NCI-H69 (cell line): ENCODE measurements at regions not wholly inside any gene's neighbourhood (a gene's known extent, or its start where the extent isn't known, plus 50 kb on each side); places are given as distances from the start of the nearest gene placed in this dataset.

Experiments used
- DNase-seq: peaks from one replicate; lab custom pipeline; 2025; lab: John Stamatoyannopoulos, UW

DNA sequence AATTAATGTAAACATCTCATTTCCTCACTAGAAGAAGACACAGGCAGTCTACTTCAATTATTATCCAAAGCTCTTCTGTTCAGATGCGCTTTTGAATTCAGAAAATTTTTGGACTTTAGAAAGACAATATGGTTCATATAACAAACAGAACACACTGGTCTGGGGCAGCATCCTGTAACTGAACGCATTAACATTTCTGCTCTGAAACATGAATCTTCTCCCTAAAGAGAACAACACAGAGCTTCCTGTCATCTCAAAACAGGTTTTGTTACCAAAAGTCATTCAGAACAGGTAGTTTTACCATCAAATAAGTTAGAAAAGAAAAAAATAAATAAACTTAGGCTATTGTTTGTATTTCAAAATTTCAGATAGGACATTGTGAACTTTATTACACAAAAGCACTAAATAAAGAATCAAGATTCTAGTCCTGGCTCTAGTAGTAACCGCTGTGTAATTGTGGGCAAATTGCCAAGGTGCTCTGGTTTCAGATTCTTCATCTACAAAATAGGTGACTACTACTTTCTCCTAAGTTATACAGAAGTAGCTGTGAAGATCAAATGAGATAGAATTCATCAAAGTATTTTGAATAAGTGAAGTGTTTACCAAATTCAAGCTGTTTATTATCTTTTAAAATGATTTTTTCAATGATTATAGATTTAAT lies 252.3 kb upstream of the RASGEF1B start:
- DNase-seq = peak; percentile 72

DNA sequence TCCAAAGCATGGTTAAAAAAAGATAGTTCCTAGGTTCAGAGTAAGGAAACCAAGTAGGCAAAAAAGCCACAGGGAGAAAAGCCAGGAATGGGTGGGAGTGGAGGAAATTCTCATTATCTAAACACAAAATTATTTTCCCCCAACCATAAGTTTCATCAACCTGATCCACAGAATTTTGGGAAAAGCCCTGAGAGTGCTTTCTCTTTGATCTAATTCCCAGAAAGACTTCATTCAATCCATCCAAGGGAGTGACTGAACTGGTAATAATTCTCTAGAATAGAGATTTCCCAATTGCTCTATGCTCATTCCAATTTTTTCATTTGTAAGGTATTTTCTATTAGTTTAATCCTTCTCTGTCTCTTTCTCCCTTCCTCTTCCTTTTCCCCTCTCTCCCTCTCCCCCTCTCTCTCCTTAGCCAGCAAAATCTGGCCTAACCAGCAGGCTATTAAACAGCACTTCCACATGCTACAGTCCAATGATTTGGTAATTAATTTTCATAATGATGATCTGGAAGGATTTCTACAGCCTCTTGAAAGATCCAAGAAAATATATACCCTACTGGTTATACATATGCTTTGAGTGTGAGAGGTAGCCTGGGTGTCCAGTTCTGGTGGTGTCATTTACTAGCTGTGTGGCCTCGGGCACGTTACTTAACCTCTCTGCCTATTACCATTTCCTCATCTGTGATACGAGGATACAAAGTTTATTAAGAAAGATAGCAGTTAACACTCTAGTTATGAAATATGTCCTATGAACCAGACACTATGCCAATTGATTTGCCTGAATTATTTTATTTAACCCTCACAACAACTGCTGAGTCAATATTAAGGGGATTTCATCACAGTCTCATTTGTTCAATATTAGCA lies 251.5 kb upstream of the RASGEF1B start:
- peak; percentile 46 for DNase-seq

DNA sequence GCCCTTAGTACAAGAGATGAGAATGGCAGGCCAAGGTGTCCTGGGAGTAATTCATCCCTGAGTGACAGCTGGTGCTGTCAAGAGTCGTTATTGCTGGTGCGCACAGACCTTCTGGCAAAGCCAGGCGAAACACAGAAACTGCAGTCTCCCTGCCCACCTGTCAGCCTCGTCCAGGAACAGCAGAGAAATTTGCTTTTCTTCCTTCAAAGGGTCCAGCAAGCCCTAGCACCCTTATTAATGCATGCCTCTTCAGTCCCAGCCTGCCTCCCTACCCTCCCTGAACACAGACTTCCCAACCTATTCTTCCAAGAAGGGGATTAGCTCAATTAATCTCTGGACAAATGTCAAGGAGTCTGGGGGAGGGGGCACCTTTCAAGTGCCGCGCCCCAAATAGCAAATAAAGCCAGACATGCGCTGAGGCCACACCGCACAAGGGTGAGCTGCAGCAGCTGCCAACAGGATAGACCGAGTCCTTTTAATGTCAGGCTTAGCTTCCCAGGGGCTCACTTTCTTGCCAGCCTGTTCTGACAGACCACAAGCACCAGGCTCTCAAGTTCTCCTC lies 250.7 kb upstream of the RASGEF1B start:
- DNase-seq = peak; percentile 92

DNA sequence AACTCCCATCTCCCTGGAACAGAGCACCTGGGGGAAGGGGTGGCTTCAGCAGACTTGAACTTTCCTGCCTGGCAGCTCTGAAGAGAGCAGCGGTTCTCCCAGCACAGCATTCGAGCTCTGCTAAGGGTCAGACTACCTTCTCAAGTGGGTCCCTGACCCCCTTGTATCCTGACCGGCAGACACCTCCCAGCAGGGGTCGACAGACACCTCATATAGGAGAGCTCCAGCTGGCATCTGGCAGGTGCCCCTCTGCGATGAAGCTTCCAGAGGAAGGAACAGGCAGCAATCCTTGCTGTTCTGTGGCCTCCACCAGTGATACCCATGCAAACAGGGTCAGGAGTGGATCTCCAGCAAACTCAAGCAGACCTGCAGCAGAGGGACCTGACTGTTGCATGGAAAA lies 244.1 kb upstream of the RASGEF1B start:
- no peak for DNase-seq

DNA sequence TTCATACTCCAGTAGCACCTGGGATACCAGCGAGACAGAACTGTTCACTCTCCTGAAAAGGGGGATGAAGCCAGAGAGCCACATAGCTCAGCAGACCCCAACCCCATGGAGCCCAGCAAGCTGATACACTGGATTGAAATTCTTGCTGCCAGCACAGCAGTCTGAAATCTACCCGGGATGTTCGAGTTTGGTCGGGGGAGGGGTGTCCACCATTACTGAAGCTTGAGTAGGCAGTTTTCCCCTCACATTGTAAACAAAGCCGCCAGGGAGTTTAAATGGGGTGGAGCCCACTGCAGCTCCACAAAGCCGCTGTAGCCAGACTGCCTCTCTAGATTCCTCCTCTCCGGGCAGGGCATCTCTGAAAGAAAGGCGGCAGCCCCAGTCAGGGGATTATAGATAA lies 243.7 kb upstream of the RASGEF1B start:
- DNase-seq = peak; percentile 65

DNA sequence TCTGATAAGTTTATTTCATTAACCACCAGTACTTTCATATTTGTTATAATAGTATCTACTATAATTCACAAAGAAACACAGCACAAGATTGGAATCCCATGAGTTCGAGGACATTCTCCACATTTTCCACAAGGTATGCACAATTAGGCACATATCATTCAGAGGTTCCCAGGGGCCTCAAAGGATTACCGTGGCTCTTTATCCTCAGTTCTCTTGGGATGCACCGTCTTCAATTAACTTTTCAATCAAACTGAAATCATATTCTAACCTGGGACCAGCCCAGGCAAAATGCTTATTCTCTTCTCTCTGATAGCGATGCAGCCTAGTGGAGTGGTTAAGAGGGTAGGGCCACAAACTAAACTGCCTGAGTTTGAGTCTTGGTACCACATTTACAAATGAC lies 242.6 kb upstream of the RASGEF1B start:
- DNase-seq = no peak

DNA sequence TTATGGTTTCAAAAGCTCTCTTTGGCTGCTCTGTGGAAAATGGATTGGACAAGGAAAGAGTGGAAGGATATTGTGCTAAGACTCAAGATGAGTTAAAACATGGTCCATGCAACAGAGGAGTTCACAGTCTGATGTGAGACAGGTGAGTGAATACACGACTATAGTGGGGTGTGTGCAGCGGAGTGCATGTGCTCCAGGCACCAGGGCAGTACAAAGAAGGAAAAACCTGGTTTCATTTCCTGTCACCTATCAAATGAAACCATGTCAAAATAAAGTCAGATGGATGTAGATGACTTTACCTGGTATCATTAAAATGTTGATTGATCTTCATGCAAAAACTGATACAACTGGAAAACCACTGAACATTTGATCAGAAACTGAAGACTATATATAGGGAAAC lies 241.0 kb upstream of the RASGEF1B start:
- peak; percentile 14 for DNase-seq

DNA sequence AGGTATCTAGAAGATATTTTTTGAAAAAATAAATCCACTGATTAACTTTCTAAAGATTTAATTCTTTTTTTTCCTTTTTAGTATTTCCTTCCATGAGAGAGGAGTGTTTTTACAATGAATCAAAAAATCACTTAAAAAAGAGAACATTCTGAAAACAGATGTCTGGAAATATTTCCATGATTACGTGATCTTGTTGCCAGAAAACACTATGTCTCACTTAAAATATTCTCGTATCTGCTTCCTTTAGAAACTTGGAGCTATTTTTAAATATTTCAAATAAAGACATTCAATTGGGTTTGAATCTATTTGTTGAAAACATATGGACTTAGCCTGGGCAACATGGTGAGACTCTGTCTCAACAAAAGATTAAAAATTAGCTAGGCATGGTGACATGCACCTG lies 232.8 kb upstream of the RASGEF1B start:
- DNase-seq = no peak

DNA sequence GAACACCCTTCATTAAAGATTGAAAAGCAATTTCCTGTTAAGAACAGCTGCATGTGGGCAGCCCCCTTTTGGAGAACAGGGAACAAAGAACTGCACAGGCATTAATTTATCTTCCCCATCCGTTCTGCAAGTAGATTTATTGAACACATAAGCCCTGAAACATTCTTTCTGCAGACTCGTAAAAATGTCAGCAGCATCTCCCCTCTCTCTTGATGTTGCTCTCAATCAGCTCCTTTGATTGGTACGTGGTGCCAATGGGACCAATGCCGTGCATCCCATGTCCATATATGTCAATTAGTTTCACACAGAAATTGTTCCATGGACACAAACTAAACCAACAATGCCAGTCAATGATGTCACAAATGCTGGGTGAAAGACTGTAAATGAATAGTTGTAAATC lies 228.5 kb upstream of the RASGEF1B start:
- peak; percentile 51 for DNase-seq

DNA sequence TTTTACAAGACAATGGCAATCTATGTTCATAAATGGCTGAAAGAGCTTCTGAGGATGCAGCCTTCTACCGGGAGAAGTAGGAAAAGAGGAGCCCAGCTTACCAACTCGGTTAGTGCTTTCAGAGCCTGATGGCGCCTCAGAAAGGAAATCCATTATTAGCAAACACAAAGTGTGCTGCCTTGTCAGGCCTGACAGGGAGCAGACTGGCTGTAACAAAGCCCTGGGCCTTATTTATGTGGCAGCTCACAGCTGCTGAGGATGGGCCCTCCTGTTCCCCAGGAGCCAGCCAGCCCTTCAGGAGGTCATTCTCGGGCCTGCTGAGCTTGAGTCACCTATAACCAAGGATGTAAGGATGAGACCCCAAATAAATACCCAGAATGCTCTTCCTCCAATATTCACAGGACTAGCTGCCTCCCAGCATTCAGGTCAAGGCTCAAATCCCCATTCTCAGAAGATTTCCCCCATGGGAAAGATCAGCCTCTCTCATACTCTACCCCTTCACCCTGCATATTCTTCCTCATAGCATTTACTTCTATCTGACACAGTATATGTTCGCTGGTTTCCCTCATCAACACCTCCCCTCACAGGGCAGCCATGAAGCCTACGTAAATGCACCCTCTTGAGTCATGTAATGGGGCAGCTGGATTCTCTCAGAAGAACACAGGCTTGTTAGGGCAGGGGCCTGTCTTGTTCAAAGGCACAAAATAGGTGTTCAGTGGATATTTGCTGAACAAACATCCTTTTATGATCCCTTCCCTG lies 227.0 kb upstream of the RASGEF1B start:
- peak; percentile 92 for DNase-seq

DNA sequence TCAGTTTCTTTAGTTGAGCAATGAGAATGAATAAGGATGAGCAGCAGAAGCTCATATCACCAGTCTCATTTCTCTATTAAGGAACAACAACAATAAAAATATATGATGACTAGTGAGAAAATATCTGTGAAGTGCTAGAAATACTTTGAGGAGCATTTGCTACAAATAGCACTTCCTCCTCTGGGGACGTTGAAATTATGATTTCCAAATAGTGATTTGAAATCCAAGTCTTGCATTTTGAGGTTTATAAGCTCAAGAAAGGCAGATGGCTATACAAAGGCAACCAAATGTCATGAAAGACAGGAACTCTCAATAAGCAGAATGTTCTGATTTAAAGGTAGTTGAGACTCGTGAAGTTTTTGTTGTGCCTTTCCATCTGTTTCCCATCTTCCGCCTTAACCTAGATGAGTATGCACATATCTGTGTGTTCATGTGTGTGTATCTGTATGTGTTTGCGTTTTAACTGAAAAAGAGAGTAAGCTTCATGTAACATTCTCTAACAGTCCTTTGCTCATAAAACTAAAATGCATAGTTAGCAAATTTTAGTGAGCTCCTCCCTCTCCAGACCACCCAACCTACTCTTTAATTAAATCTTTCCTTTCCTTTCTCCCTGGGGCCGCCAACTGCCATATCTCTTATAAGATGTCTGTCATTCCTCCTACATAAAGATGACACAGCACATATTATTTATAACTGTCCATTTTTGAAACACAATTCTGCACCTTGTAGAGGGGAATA lies 222.6 kb upstream of the RASGEF1B start:
- peak; percentile 20 for DNase-seq

DNA sequence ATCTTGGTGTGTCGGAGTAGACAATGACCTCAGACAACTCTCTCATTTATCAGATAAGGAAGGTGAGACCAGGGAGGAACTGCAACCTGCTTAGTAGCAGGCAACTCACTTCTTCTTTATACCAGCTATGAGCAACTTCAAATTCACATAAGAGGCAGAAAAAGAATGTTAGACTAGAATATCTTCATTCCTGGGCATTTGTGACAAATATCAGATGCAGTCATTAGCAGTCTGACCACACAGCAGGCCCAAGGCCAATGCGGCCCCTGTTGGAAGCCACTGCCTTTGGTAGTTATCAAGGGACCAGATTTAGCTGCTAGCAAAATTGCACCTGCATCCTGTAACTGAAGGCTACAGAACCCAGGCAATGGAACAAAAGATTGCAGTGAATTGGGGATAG lies 219.2 kb upstream of the RASGEF1B start:
- DNase-seq = no peak

DNA sequence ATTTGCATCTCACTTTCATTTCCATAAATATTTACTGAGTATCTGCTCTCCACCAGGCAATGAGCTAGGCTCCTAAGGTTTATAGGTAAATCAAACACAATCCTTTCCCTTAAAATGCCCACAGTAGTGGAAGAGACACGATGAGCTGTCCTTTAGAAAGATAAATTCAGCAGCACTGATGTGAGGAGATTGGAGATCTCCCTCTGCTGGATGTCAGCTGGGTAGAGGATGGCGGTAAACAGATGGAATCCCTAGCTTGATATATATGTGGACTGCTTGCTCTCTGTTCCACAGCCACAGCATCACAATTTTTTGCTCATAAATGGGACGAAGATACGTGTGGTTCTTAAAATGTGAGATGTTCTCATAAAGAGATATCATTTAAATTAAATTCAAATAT lies 216.4 kb upstream of the RASGEF1B start:
- DNase-seq = peak; percentile 52

DNA sequence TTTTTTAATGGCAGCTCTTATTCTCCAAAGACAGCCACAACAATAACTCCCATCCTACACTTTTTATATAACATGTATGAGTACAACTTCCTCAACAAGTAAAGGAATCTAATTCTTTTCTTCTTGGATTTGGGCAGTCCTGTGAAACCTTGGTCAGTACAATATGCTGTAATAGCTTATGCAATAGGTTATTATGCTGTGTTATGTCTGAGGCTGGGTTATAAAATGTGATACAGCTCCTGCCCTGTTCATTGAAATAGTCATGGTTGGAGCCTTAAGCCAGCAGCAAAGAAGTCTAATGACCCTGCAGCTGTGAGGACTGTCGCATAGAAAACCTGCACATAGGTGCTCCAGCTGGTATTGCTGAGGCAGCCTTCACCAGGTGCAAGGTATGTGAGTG lies 215.8 kb upstream of the RASGEF1B start:
- peak; percentile 9 for DNase-seq

DNA sequence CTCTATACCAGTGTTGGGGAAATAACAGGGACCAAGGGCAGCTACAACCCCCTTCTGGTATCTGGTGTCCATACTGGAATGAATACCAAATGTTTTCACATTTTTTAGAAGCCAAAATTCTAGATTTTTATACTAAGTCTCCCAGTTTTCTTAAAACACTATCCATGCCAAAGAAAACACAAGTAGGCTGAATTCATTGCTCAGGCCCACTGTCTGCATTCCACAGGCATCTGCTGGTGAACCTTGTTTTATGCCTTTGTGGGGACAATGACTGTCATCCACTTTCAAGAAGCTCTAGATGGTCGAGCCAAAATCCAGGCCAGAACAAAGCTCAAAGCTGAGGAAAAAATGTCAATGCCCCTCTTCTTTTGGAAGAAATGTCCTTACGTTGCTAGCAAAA lies 213.4 kb upstream of the RASGEF1B start:
- DNase-seq = no peak

DNA sequence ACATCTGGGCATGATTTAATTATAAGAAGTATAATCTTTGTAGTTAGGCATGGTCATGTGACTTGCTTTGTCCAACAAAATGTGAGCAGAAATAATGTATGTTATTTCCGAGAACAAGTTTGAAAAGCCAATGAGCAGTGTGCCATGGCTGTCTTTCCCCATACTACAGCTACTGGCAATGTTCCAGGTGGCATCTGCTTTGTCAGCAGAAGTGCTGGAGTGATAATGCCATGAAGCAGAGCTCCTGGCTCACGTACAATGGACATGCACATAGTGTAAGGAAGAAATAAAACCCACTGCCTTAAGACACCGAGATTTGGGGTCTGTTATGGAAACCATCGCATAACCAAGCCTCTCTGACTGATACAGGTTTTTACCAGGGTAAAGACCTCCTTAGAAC lies 212.6 kb upstream of the RASGEF1B start:
- peak; percentile 80 for DNase-seq

DNA sequence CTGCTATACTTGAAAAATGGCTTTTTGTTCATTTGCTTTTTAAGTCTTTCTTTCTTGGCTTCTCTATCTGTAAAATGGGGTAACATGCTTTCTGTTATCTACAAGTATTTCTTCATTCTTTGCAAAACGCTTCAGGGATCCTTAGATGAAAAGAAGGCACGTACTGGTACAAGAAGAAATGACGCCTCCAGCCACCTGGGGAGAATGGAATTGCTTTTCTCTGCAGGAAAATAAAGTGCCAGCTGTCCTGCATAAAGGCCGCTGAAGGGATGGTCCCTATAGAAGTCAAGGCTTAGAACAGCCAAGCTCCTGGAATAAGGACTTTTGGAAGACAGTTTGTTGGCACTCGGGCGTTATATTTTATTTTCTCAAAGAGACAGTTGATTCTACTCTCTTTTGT lies 210.8 kb upstream of the RASGEF1B start:
- peak; percentile 95 for DNase-seq

DNA sequence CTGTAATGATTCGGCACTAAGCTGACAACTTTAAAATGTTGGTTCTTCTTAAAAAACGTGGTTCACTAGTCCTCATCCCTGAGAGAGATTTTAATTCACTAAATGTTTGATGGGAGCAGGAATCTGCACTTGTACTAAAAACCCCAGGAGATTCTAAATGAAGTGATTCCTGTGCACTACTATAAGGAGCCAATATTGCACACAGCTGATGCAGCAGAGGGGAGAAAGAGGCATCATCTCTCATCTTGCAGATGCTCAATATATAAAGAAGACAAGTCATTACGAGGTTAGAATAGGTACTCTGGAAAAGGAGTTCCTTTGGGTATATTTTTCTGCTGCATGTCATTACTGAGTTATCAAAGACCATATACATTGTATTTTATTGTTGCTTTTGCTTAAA lies 207.6 kb upstream of the RASGEF1B start:
- no peak for DNase-seq

DNA sequence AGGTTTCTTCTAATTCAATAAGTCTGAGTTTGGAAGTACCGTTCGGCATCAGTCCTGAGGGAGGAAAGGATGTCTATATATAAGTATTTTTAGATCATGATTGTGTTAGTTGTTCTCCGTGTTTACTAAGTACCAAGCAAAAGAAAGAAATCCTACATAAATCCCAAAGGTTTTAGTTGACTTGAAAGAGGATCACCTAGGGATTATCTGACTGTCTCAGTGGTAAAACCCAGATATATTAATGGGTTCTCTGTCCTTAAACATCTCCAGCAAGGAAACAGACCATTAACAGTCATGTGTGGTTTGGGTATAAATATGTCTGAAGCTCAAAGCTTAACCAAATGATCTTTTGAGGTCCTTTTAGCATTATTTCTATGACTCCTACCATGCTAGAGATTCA lies 207.1 kb upstream of the RASGEF1B start:
- no peak for DNase-seq

DNA sequence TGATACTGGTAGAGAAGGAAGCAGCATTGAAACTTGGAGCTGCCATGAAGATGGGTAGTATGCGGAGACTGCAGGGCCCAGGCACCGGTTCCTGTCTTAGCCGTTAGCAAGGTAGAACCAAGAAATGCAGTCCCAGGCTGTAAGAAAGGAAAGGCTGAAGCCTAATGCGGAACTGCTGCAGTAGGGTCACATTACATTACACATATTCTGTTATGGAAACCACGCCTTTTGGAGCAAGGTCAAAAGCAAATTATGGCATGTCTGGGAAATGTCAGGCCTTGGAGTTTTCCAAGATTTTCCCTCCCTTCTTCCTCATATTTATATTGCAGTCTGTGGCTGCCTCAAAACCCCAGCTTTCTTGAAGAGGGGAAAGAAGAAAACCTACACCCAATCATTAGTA lies 204.8 kb upstream of the RASGEF1B start:
- DNase-seq = peak; percentile 20

DNA sequence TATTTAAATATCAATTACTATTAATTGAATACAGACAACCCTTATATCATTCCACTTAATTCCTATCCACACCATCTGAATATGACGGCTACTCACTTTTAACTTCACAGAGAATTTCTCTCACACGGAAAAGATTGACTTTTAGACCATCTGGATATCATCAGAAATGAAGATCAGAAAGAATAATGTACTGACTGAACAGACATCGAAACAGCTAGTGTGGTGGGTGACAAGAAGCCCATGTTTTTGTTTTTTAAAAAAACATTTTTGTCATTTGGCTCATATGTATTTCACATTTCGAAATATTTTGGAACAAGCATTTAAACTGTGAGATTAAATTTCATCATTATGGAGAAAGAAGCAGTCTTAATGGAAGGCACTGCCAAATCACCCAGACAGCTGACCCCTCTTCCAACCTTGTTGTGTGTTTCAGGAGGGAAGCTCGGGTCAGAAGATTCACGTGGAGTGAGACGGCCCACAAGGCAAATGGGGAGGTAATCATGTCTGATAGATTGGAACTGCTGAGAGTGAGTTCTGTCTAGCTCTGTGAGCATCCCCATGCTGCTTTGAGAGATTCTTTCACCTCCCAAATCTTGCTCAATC lies 204.2 kb upstream of the RASGEF1B start:
- DNase-seq = peak; percentile 11
